ENCODE measurements at regions not wholly inside any gene's neighbourhood (a gene's known extent, or its start where the extent isn't known, plus 50 kb on each side); places are given as distances from the start of the nearest gene placed in this dataset.

DNA sequence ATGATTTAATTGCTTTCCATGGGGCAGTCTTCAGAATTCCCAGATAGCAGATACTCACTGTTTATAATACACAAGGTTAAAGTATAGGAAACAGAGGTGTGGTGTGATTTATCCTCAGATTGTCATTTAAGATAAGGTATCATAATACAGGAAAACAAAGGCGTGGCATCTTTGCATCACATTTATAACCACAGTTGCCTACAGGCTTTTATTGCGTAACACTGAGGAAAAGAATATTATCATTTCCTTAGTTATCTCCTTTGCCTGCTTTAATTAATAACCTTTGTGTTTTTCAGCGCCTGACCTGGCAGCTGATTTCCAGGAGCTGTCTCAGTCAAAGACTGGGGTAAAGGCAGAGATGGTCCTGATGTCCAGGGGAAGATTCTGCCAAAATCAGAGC, 68.8 kb downstream of the SSX7 start:
- TF ChIP-seq, protein P1, sequence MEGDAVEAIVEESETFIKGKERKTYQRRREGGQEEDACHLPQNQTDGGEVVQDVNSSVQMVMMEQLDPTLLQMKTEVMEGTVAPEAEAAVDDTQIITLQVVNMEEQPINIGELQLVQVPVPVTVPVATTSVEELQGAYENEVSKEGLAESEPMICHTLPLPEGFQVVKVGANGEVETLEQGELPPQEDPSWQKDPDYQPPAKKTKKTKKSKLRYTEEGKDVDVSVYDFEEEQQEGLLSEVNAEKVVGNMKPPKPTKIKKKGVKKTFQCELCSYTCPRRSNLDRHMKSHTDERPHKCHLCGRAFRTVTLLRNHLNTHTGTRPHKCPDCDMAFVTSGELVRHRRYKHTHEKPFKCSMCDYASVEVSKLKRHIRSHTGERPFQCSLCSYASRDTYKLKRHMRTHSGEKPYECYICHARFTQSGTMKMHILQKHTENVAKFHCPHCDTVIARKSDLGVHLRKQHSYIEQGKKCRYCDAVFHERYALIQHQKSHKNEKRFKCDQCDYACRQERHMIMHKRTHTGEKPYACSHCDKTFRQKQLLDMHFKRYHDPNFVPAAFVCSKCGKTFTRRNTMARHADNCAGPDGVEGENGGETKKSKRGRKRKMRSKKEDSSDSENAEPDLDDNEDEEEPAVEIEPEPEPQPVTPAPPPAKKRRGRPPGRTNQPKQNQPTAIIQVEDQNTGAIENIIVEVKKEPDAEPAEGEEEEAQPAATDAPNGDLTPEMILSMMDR (IDR thresholded peaks at IDR 0.05; ENCODE audit: control extremely low read depth in 1 of 3, insufficient read depth in 1 of 3, low read depth in 1 of 3, low read length in 3 of 3): no peak
- peak; percentile 49; the same call in 1 of the 2 replicates for TF ChIP-seq CEBPB (IDR thresholded peaks at IDR 0.05; ENCODE audit: low read depth, low read length)
- TF ChIP-seq EGR1 (IDR thresholded peaks at IDR 0.05; ENCODE audit: borderline replicate concordance, low read depth, low read length): no peak
- TF ChIP-seq FOSL1 (IDR thresholded peaks at IDR 0.05; ENCODE audit: insufficient read depth, low read depth, low read length): no peak
- TF ChIP-seq POLR2A (IDR thresholded peaks at IDR 0.05; ENCODE audit: control extremely low read depth in 1 of 2, low read depth in 2 of 2, low read length in 2 of 2): no peak
- TF ChIP-seq TBP (IDR thresholded peaks at IDR 0.05; ENCODE audit: low read depth, low read length): no peak
- no peak for TF ChIP-seq JUND (IDR thresholded peaks at IDR 0.05; ENCODE audit: low read length)
- TF ChIP-seq CREB1 (IDR thresholded peaks at IDR 0.05): no peak
- no peak for TF ChIP-seq BCL11A (IDR thresholded peaks at IDR 0.05; ENCODE audit: low read depth in 2 of 2, low read length in 2 of 2)
- TF ChIP-seq GTF2F1 (IDR thresholded peaks at IDR 0.05; ENCODE audit: borderline replicate concordance, low read depth, low read length): no peak
- TF ChIP-seq, protein P2, sequence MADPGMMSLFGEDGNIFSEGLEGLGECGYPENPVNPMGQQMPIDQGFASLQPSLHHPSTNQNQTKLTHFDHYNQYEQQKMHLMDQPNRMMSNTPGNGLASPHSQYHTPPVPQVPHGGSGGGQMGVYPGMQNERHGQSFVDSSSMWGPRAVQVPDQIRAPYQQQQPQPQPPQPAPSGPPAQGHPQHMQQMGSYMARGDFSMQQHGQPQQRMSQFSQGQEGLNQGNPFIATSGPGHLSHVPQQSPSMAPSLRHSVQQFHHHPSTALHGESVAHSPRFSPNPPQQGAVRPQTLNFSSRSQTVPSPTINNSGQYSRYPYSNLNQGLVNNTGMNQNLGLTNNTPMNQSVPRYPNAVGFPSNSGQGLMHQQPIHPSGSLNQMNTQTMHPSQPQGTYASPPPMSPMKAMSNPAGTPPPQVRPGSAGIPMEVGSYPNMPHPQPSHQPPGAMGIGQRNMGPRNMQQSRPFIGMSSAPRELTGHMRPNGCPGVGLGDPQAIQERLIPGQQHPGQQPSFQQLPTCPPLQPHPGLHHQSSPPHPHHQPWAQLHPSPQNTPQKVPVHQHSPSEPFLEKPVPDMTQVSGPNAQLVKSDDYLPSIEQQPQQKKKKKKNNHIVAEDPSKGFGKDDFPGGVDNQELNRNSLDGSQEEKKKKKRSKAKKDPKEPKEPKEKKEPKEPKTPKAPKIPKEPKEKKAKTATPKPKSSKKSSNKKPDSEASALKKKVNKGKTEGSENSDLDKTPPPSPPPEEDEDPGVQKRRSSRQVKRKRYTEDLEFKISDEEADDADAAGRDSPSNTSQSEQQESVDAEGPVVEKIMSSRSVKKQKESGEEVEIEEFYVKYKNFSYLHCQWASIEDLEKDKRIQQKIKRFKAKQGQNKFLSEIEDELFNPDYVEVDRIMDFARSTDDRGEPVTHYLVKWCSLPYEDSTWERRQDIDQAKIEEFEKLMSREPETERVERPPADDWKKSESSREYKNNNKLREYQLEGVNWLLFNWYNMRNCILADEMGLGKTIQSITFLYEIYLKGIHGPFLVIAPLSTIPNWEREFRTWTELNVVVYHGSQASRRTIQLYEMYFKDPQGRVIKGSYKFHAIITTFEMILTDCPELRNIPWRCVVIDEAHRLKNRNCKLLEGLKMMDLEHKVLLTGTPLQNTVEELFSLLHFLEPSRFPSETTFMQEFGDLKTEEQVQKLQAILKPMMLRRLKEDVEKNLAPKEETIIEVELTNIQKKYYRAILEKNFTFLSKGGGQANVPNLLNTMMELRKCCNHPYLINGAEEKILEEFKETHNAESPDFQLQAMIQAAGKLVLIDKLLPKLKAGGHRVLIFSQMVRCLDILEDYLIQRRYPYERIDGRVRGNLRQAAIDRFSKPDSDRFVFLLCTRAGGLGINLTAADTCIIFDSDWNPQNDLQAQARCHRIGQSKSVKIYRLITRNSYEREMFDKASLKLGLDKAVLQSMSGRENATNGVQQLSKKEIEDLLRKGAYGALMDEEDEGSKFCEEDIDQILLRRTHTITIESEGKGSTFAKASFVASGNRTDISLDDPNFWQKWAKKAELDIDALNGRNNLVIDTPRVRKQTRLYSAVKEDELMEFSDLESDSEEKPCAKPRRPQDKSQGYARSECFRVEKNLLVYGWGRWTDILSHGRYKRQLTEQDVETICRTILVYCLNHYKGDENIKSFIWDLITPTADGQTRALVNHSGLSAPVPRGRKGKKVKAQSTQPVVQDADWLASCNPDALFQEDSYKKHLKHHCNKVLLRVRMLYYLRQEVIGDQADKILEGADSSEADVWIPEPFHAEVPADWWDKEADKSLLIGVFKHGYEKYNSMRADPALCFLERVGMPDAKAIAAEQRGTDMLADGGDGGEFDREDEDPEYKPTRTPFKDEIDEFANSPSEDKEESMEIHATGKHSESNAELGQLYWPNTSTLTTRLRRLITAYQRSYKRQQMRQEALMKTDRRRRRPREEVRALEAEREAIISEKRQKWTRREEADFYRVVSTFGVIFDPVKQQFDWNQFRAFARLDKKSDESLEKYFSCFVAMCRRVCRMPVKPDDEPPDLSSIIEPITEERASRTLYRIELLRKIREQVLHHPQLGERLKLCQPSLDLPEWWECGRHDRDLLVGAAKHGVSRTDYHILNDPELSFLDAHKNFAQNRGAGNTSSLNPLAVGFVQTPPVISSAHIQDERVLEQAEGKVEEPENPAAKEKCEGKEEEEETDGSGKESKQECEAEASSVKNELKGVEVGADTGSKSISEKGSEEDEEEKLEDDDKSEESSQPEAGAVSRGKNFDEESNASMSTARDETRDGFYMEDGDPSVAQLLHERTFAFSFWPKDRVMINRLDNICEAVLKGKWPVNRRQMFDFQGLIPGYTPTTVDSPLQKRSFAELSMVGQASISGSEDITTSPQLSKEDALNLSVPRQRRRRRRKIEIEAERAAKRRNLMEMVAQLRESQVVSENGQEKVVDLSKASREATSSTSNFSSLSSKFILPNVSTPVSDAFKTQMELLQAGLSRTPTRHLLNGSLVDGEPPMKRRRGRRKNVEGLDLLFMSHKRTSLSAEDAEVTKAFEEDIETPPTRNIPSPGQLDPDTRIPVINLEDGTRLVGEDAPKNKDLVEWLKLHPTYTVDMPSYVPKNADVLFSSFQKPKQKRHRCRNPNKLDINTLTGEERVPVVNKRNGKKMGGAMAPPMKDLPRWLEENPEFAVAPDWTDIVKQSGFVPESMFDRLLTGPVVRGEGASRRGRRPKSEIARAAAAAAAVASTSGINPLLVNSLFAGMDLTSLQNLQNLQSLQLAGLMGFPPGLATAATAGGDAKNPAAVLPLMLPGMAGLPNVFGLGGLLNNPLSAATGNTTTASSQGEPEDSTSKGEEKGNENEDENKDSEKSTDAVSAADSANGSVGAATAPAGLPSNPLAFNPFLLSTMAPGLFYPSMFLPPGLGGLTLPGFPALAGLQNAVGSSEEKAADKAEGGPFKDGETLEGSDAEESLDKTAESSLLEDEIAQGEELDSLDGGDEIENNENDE (IDR thresholded peaks at IDR 0.05; ENCODE audit: insufficient replicate concordance, low read length): no peak
- TF ChIP-seq SP4 (IDR thresholded peaks at IDR 0.05; ENCODE audit: low read length): no peak
- TF ChIP-seq, protein P3, sequence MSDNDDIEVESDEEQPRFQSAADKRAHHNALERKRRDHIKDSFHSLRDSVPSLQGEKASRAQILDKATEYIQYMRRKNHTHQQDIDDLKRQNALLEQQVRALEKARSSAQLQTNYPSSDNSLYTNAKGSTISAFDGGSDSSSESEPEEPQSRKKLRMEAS (IDR thresholded peaks at IDR 0.05): no peak

All from H1 (cell line).